ENCODE measurements at regions not wholly inside any gene's neighbourhood (a gene's known extent, or its start where the extent isn't known, plus 50 kb on each side); places are given as distances from the start of the nearest gene placed in this dataset.

DNA sequence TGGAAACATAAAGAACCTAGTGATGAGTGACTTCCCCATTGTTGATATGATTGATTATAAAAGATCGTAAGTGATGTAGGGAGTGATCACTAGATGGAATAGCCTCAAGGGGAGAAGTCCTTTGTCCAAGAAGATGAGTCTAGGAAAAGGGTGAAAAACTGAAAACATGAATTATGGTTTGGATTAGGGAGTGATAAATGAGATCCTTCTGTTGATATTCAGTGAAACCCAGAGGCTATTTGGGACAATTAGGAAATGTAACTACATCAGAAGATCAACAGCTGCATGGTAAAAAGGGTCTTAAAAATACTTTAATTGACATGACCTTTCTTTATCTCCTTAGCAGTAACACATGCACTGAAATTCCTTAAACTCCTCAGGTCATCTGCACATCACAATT is 124.0 kb upstream of the UNC5C start:
- TF ChIP-seq, protein P1, sequence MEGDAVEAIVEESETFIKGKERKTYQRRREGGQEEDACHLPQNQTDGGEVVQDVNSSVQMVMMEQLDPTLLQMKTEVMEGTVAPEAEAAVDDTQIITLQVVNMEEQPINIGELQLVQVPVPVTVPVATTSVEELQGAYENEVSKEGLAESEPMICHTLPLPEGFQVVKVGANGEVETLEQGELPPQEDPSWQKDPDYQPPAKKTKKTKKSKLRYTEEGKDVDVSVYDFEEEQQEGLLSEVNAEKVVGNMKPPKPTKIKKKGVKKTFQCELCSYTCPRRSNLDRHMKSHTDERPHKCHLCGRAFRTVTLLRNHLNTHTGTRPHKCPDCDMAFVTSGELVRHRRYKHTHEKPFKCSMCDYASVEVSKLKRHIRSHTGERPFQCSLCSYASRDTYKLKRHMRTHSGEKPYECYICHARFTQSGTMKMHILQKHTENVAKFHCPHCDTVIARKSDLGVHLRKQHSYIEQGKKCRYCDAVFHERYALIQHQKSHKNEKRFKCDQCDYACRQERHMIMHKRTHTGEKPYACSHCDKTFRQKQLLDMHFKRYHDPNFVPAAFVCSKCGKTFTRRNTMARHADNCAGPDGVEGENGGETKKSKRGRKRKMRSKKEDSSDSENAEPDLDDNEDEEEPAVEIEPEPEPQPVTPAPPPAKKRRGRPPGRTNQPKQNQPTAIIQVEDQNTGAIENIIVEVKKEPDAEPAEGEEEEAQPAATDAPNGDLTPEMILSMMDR (IDR thresholded peaks at IDR 0.05): no peak
- no peak for TF ChIP-seq POLR2A (IDR thresholded peaks at IDR 0.05)
